Heart right ventricle (tissue), 16 donors: ENCODE measurements at regions not wholly inside any gene's neighbourhood (a gene's known extent, or its start where the extent isn't known, plus 50 kb on each side); places are given as distances from the start of the nearest gene placed in this dataset.
A peak's percentile ranks its signal among the peaks of the same experiment; 100 is the strongest.

ENCODE experiments used
- ATAC-seq, 8 donors: fragments of 200-7000 bp; cut with Tn5 transposase; one replicate each; pipeline ENCODE4 v1.9.1; 2020; ENCODE audit warnings: mild to moderate bottlenecking in 8 of 8, moderate library complexity in 8 of 8, moderate number of reproducible peaks in 1 of 8
- DNase-seq, 2 donors: peaks; one replicate each; pipeline ENCODE4 v3.0.0-alpha.2; 2020
- H3K27ac ChIP-seq, 10 donors: fragments of 200-600 bp; sonication (generic) in 2 of 10; one replicate each; pipeline versions ENCODE4 v1.5.0 to v1.8.0; 2020 to 2022; ENCODE audit warnings: mild to moderate bottlenecking in 3 of 10
- H3K27me3 ChIP-seq, 7 donors: fragments of 200-600 bp; one replicate each; pipeline ENCODE4 v1.8.0; 2021 to 2022; ENCODE audit warnings: mild to moderate bottlenecking in 2 of 7
- H3K36me3 ChIP-seq, 9 donors: fragments of 200-600 bp; sonication (generic) in 1 of 9; one replicate each; pipeline versions ENCODE4 v1.5.0 to v1.8.0; 2020 to 2022; ENCODE audit warnings: mild to moderate bottlenecking in 2 of 9
- H3K4me1 ChIP-seq, 9 donors: fragments of 200-600 bp; sonication (generic) in 1 of 9; one replicate each; pipeline versions ENCODE4 v1.5.0 to v1.8.0; 2020 to 2022; ENCODE audit warnings: mild to moderate bottlenecking in 4 of 9
- H3K4me3 ChIP-seq, 10 donors: fragments of 200-600 bp; sonication (generic) in 2 of 10; one replicate each; pipeline versions ENCODE4 v1.5.0 to v1.8.0; 2020 to 2022; ENCODE audit warnings: mild to moderate bottlenecking in 7 of 10, moderate library complexity in 2 of 10
- H3K9me3 ChIP-seq, 11 donors: fragments of 200-600 bp in 10 of 11; sonication (generic) in 2 of 11; one replicate each; pipeline versions ENCODE4 v1.5.0 to v1.8.0; 2013 to 2022; ENCODE audit warnings: mild to moderate bottlenecking in 2 of 11, control low read depth in 1 of 11, moderate library complexity in 1 of 11
- CTCF ChIP-seq, 9 donors: fragments of 200-600 bp; sonication (generic) in 2 of 9; IDR thresholded peaks; one replicate each; pipeline versions ENCODE4 v1.5.0 to v1.8.0; 2021 to 2022; ENCODE audit warnings: antibody characterized with exemption in 9 of 9, mild to moderate bottlenecking in 5 of 9, moderate library complexity in 1 of 9
- WGBS, 2 donors: extraction: QIAGEN DNeasy Blood & Tissue Kit; methylation state at CpG; one replicate each; pipeline ENCODE4 v1.1.7; 2013; ENCODE audit warnings: inconsistent platforms in 1 of 2; 5-methylcytosine and 5-hydroxymethylcytosine counted together
- intact Hi-C, 10 donors: fragments of 100-400 bp; cut with DNase I; formaldehyde crosslinking; loops; one replicate each; pipeline versions ENCODE4 v1.11.1 to v1.14.2; 2022
- donor health status: Arrhythmogenic right ventricular cardiomyopathy.
- donor health status: ischemic (EF 13 %, LVEDD 7.1; RV severe dilation, severe dysfunction).
- donor health status: healthy with polysubstance abuse.
- donor health status: DM: no; HTN: yes; CAD: no.
- donor health status: DM: no; HTN: no; CAD: no.
- donor health status: ischemic (EF 25% LVEDD 6.9; RV normal size, moderate dysfunction).
- donor health status: ischemic (EF 25% LVEDD 5.7; RV mildly dilated, moderate dysfunction).
- donor health status: healthy.
- donor health status: DM: yes; HTN: yes; CAD: no.
- donor health status: Ischemic cardiomyopathy.
- donor health status: ischemic (EF 35%, LVEDD 5.7; RV mildly dilated, moderate dysfunction).
- donor health status: nonischemic (EF 11% LVEDD 7.7; RV severe dilation, severe dysfunction).
- donor health status: DM: yes; HTN: yes; CAD: no.
- donor health status: PGD.
- donor health status: ischemic (EF 29% LVEDD 5.4; RV normal size, mild dysfunction).
- donor health status: nonischemic (EF 23%, LVEDD 6.1; RV moderate dilation, normal function).

GRCh38 chr5:63306909-63307308 is 655.3 kb downstream of the HTR1A start:
- no peaks in the 10 kb centered on the region for H3K36me3 ChIP-seq
- TF ChIP-seq CTCF (IDR thresholded peaks at IDR 0.05) = no peak
- peaks cover 0 to 6% (median 0%) of the 10 kb centered on the region in 11 donors for H3K9me3 ChIP-seq
- H3K4me1 ChIP-seq = no peaks in the 10 kb centered on the region
- no peak overlapping the region for H3K4me3 ChIP-seq
- H3K27ac ChIP-seq = no peak overlapping the region
- 97% methylated on average over 1 of the region's 1 CpG for WGBS, 2 donors
- intact Hi-C loops = no loop called here
- DNase-seq (no peak), ATAC-seq (no peak)
- H3K27me3 ChIP-seq = no peaks in the 10 kb centered on the region

GRCh38 chr5:63293317-63293716 is 668.9 kb downstream of the HTR1A start:
- Histone ChIP-seq H3K4me1 (no peaks in the 10 kb centered on the region), H3K27me3 (no peaks in the 10 kb centered on the region), H3K36me3 (no peaks in the 10 kb centered on the region), H3K4me3 (no peak overlapping the region), H3K27ac (no peak overlapping the region), H3K9me3 (no peaks in the 10 kb centered on the region)
- ATAC-seq = no peak
- intact Hi-C loops = no loop called here
- WGBS, 2 donors = 59 to 76% methylated on average over 1 of the region's 1 CpG
- no peak for DNase-seq
- no peak for TF ChIP-seq CTCF (IDR thresholded peaks at IDR 0.05)

GRCh38 chr5:63286724-63287123 is 675.5 kb downstream of the HTR1A start:
- Histone ChIP-seq H3K27ac (no peak overlapping the region), H3K4me3 (no peak overlapping the region), H3K27me3 (no peaks in the 10 kb centered on the region), H3K36me3 (no peaks in the 10 kb centered on the region), H3K9me3 (no peaks in the 10 kb centered on the region), H3K4me1 (no peaks in the 10 kb centered on the region)
- 83 to 84% methylated on average over 4 of the region's 4 CpGs for WGBS, 2 donors
- DNase-seq (no peak), ATAC-seq (no peak)
- intact Hi-C loops = no loop called here
- TF ChIP-seq CTCF (IDR thresholded peaks at IDR 0.05) = no peak

GRCh38 chr5:63263411-63263810 is 684.8 kb downstream of the LRRC70 start:
- peak overlapping the region in 1 of 10 donors; percentile 61 for H3K27ac ChIP-seq
- no peak overlapping the region for H3K4me3 ChIP-seq
- H3K9me3 ChIP-seq = no peaks in the 10 kb centered on the region
- 86 to 92% methylated on average over 2 of the region's 2 CpGs for WGBS, 2 donors
- TF ChIP-seq CTCF (IDR thresholded peaks at IDR 0.05) = no peak
- ATAC-seq (no peak), DNase-seq (no peak)
- no peaks in the 10 kb centered on the region for H3K36me3 ChIP-seq
- H3K27me3 ChIP-seq = no peaks in the 10 kb centered on the region
- H3K4me1 ChIP-seq = peaks cover 0 to 7% (median 0%) of the 10 kb centered on the region in 9 donors
- intact Hi-C loops = no loop called here
